GM12872 (cell line): ENCODE measurements at regions not wholly inside any gene's neighbourhood (a gene's known extent, or its start where the extent isn't known, plus 50 kb on each side); places are given as distances from the start of the nearest gene placed in this dataset.

Experiments
- TF ChIP-seq, protein P1 (sequence below): IDR thresholded peaks from 3 replicates; pipeline ENCODE4 v1.5.1; 2011; ENCODE audit warnings: low read depth, mild to moderate bottlenecking, low read length, moderate library complexity; ENCODE audit not compliant: insufficient read depth

GRCh38 chr12:131333621-131334440 lies 377.1 kb upstream of the SFSWAP start:
- TF ChIP-seq, protein P1, sequence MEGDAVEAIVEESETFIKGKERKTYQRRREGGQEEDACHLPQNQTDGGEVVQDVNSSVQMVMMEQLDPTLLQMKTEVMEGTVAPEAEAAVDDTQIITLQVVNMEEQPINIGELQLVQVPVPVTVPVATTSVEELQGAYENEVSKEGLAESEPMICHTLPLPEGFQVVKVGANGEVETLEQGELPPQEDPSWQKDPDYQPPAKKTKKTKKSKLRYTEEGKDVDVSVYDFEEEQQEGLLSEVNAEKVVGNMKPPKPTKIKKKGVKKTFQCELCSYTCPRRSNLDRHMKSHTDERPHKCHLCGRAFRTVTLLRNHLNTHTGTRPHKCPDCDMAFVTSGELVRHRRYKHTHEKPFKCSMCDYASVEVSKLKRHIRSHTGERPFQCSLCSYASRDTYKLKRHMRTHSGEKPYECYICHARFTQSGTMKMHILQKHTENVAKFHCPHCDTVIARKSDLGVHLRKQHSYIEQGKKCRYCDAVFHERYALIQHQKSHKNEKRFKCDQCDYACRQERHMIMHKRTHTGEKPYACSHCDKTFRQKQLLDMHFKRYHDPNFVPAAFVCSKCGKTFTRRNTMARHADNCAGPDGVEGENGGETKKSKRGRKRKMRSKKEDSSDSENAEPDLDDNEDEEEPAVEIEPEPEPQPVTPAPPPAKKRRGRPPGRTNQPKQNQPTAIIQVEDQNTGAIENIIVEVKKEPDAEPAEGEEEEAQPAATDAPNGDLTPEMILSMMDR = no peak

DNA sequence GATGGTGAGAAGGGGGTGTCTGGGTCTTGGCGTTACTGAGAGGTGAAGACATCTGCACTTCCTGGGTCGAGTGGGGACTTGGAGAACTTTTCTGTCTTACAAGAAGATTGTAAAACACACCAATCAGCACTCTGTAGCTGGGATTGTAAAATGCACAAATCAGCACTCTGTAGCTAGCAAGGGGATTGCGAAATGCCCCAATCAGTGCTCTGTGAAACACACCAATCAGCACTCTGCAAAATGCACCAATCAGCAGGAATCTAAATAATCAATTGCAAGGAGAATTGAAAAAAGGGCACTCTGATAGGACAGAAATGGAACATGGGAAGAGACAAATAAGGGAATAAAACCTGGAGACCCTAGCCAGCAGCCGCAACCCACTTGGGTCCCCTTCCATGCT lies 376.1 kb upstream of the SFSWAP start:
- TF ChIP-seq, protein P1 = no peak

- TF ChIP-seq, protein P1 = no peak
These were observed 375.4 kb upstream of the SFSWAP start for GRCh38 chr12:131335456-131335855.

- TF ChIP-seq, protein P1 = no peak
These were observed 370.2 kb upstream of the SFSWAP start for GRCh38 chr12:131340616-131341210.

- TF ChIP-seq, protein P1 = no peak
These were observed 365.1 kb upstream of the SFSWAP start for GRCh38 chr12:131345521-131346436.

DNA sequence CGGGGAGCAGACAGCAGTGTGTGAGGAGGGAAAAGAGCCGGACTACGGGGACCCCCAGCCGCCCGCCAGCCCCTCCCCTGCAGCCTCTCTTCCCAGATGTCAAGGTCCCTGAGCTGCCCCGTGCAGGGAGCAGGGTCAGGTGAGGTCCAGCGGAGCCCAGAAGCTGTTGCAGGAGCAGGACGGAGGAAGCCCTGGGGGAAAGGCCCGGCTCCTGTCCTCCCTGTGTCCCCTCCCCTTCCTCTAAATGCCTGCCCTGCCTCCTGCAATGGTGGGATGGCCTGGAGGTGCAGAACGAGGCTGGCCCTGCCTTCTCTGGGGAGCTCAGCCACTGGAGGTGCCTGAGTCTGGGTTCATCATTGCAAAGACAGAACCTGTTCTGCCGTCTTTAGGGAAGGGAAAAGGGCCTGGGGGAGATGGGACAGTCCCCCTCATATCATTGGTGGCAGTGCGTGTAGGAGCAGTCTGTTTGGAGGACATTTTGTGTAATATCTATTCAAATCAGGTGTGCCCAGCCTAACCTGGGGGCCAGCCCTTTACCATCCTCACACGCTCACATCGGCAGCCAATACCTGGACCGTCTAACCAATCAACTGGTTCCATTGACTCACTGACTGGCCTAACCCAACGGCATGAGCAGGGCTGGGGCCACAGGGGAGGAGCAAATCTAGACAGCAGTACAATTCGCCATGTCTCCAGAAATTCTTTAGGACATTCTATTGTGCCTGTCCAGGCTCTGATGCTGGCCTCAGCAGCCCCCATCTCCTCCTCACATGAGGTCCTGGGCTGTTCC lies 364.1 kb upstream of the SFSWAP start:
- TF ChIP-seq, protein P1 = no peak
